HL-60 (cell line): ENCODE measurements at regions not wholly inside any gene's neighbourhood (a gene's known extent, or its start where the extent isn't known, plus 50 kb on each side); places are given as distances from the start of the nearest gene placed in this dataset.

Source experiments
- POLR2AphosphoS5 ChIP-seq: IDR thresholded peaks from 2 replicates; pipeline ENCODE4 v1.6.1; 2012; ENCODE audit warnings: low read depth
- TF ChIP-seq, protein P1 (sequence below): IDR thresholded peaks from one replicate; pipeline ENCODE4 v1.5.1; 2011; ENCODE audit warnings: low read length, control low read depth, inconsistent platforms; ENCODE audit not compliant: insufficient read depth

DNA sequence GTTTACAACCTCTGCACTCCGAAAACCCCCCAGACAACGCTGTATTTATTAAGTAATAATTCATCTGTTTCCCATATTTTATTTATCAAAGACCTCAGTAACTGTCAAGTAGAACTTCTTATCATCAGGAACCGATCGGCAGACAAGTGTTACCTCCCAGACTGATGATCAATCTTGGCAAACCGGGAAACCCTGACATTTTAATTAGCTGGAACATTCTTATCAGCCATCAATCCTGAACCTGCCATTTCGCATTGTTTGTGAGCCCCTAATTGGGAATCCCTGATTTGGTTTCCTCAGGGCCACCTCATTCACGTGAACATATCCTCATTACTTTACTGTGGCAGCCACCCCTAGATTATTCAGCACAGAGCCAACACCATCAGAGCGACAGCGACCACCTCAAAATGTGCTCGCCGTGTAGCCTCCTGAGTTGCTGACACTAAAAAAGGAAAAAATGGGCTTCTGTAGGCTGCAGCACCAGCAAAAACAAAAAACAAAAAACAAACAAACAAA is 93.6 kb upstream of the SDK1 start:
- TF ChIP-seq, protein P1, sequence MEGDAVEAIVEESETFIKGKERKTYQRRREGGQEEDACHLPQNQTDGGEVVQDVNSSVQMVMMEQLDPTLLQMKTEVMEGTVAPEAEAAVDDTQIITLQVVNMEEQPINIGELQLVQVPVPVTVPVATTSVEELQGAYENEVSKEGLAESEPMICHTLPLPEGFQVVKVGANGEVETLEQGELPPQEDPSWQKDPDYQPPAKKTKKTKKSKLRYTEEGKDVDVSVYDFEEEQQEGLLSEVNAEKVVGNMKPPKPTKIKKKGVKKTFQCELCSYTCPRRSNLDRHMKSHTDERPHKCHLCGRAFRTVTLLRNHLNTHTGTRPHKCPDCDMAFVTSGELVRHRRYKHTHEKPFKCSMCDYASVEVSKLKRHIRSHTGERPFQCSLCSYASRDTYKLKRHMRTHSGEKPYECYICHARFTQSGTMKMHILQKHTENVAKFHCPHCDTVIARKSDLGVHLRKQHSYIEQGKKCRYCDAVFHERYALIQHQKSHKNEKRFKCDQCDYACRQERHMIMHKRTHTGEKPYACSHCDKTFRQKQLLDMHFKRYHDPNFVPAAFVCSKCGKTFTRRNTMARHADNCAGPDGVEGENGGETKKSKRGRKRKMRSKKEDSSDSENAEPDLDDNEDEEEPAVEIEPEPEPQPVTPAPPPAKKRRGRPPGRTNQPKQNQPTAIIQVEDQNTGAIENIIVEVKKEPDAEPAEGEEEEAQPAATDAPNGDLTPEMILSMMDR: no peak
- TF ChIP-seq POLR2AphosphoS5: no peak
